ENCODE measurements at regions not wholly inside any gene's neighbourhood (a gene's known extent, or its start where the extent isn't known, plus 50 kb on each side); places are given as distances from the start of the nearest gene placed in this dataset.

GRCh38 chr14:95466506-95466905, 49.9 kb downstream of the SYNE3 start:
- intact Hi-C loops (cut with DNase I): no loop called here
- whole genome bisulfite sequencing: 63% methylated on average over 2 of the region's 4 CpGs
- Histone ChIP-seq H3K9me3 (no peaks in the 10 kb centered on the region), H3K27me3 (peaks cover 0 to 61% (median 0%) of the 10 kb centered on the region in 4 donors), H3K4me1 (peaks cover 17 to 51% (median 30%) of the 10 kb centered on the region in 4 donors), H3K27ac (replicated peaks in 1 of 4) (no peak overlapping the region), H3K4me3 (no peak overlapping the region), H3K36me3 (peaks cover 0 to 32% (median 15%) of the 10 kb centered on the region in 4 donors)
- DNase-seq (ENCODE audit: extremely low spot score): no peak
- TF ChIP-seq POLR2AphosphoS5 (IDR thresholded peaks at IDR 0.05) (no peak), POLR2A (IDR thresholded peaks at IDR 0.05; ENCODE audit: low read depth) (no peak), EP300 (IDR thresholded peaks at IDR 0.05) (no peak)
- TF ChIP-seq, protein P1, sequence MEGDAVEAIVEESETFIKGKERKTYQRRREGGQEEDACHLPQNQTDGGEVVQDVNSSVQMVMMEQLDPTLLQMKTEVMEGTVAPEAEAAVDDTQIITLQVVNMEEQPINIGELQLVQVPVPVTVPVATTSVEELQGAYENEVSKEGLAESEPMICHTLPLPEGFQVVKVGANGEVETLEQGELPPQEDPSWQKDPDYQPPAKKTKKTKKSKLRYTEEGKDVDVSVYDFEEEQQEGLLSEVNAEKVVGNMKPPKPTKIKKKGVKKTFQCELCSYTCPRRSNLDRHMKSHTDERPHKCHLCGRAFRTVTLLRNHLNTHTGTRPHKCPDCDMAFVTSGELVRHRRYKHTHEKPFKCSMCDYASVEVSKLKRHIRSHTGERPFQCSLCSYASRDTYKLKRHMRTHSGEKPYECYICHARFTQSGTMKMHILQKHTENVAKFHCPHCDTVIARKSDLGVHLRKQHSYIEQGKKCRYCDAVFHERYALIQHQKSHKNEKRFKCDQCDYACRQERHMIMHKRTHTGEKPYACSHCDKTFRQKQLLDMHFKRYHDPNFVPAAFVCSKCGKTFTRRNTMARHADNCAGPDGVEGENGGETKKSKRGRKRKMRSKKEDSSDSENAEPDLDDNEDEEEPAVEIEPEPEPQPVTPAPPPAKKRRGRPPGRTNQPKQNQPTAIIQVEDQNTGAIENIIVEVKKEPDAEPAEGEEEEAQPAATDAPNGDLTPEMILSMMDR (IDR thresholded peaks at IDR 0.05): no peak

DNA sequence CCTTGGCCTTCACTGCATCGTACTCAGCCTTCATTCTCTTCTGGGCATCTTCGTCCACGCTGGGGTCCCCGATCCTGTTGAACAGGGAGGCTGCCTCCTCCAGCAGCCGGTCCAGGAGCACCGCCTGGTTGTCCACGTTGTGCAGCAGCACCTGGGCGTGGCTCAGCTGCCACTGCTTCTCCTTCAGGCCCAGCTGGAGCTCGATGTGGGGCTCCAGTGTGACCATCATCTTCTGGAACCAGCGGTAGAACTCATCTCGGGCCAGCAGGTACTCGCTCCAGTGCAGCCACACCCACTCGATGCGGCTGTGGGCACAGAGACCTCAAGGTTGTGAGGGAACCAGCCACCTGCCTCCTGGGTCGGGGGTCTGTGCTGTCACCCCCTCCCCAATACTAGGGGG, 50.5 kb downstream of the SYNE3 start:
- intact Hi-C loops (cut with DNase I): no loop called here
- no peak for DNase-seq (ENCODE audit: extremely low spot score)
- TF ChIP-seq, protein P1 (IDR thresholded peaks at IDR 0.05): no peak
- TF ChIP-seq EP300 (IDR thresholded peaks at IDR 0.05) (no peak), POLR2AphosphoS5 (IDR thresholded peaks at IDR 0.05) (no peak), POLR2A (IDR thresholded peaks at IDR 0.05; ENCODE audit: low read depth) (no peak)
- Histone ChIP-seq H3K27ac (replicated peaks in 1 of 4) (no peak overlapping the region), H3K27me3 (peaks cover 0 to 55% (median 0%) of the 10 kb centered on the region in 4 donors), H3K9me3 (no peaks in the 10 kb centered on the region), H3K36me3 (peaks cover 0 to 35% (median 16%) of the 10 kb centered on the region in 4 donors), H3K4me3 (no peak overlapping the region), H3K4me1 (peaks cover 17 to 51% (median 30%) of the 10 kb centered on the region in 4 donors)
- 93% methylated on average over 15 of the region's 15 CpGs for WGBS

- intact Hi-C loops (cut with DNase I): no loop called here
- DNase-seq (ENCODE audit: extremely low spot score): no peak
- Histone ChIP-seq H3K36me3 (peaks cover 0 to 33% (median 14%) of the 10 kb centered on the region in 4 donors), H3K4me1 (peaks cover 23 to 51% (median 35%) of the 10 kb centered on the region in 4 donors), H3K4me3 (no peak overlapping the region), H3K27ac (replicated peaks in 1 of 4) (no peak overlapping the region), H3K9me3 (no peaks in the 10 kb centered on the region), H3K27me3 (peaks cover 0 to 49% (median 0%) of the 10 kb centered on the region in 4 donors)
- WGBS: 87% methylated on average over 3 of the region's 3 CpGs
- TF ChIP-seq POLR2AphosphoS5 (IDR thresholded peaks at IDR 0.05): no peak
- TF ChIP-seq, protein P1 (IDR thresholded peaks at IDR 0.05): no peak
- no peak for TF ChIP-seq EP300 (IDR thresholded peaks at IDR 0.05)
- no peak for TF ChIP-seq POLR2A (IDR thresholded peaks at IDR 0.05; ENCODE audit: low read depth)
Measured at GRCh38 chr14:95465358-95465757, 51.1 kb downstream of the SYNE3 start.

DNA sequence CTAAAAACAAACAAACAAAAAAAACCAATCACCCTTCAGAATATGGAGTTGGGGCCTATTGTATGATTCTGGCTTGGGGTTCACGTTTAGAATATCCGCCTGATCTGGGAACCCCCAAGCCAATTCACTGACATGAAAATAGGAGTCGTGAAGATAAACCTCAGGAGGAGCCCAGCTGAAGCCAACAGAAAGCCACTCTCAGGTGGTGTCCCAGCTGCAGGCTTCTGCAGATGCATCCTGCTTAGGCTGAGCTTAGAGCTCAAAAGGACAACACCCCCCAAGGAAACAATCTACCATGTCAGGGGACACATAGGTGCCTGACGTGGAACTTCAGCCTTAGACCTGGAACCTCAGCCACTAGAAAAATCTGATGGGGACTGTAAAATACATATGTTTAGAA, 51.9 kb downstream of the SYNE3 start:
- DNase-seq (ENCODE audit: extremely low spot score): no peak
- peaks cover 26 to 53% (median 35%) of the 10 kb centered on the region in 4 donors for H3K4me1 ChIP-seq
- H3K9me3 ChIP-seq: no peaks in the 10 kb centered on the region
- 79% methylated on average over 4 of the region's 4 CpGs for WGBS
- H3K27ac ChIP-seq (replicated peaks in 1 of 4): no peak overlapping the region
- H3K27me3 ChIP-seq: peaks cover 0 to 47% (median 0%) of the 10 kb centered on the region in 4 donors
- H3K4me3 ChIP-seq: no peak overlapping the region
- intact Hi-C loops (cut with DNase I): no loop called here
- peaks cover 0 to 28% (median 13%) of the 10 kb centered on the region in 4 donors for H3K36me3 ChIP-seq
- no peak for TF ChIP-seq EP300 (IDR thresholded peaks at IDR 0.05)
- TF ChIP-seq POLR2AphosphoS5 (IDR thresholded peaks at IDR 0.05): no peak
- TF ChIP-seq, protein P1 (IDR thresholded peaks at IDR 0.05): no peak
- no peak for TF ChIP-seq POLR2A (IDR thresholded peaks at IDR 0.05; ENCODE audit: low read depth)

GRCh38 chr14:95464103-95464502, 52.3 kb downstream of the SYNE3 start:
- 82% methylated on average over 6 of the region's 6 CpGs for WGBS
- H3K36me3 ChIP-seq: peaks cover 0 to 28% (median 13%) of the 10 kb centered on the region in 4 donors
- DNase-seq (ENCODE audit: extremely low spot score): no peak
- no peak overlapping the region for H3K4me3 ChIP-seq
- H3K27ac ChIP-seq (replicated peaks in 1 of 4): no peak overlapping the region
- intact Hi-C loops (cut with DNase I): no loop called here
- H3K9me3 ChIP-seq: no peaks in the 10 kb centered on the region
- H3K4me1 ChIP-seq: peaks cover 27 to 52% (median 35%) of the 10 kb centered on the region in 4 donors
- no peak for TF ChIP-seq POLR2AphosphoS5 (IDR thresholded peaks at IDR 0.05)
- TF ChIP-seq EP300 (IDR thresholded peaks at IDR 0.05): no peak
- no peak for TF ChIP-seq POLR2A (IDR thresholded peaks at IDR 0.05; ENCODE audit: low read depth)
- TF ChIP-seq, protein P1 (IDR thresholded peaks at IDR 0.05): no peak
- peaks cover 0 to 46% (median 0%) of the 10 kb centered on the region in 4 donors for H3K27me3 ChIP-seq
